Fibroblast of the aortic adventitia (primary cell): ENCODE measurements at regions not wholly inside any gene's neighbourhood (a gene's known extent, or its start where the extent isn't known, plus 50 kb on each side); places are given as distances from the start of the nearest gene placed in this dataset.

ENCODE experiments used
- DNase-seq: peaks from one replicate; pipeline ENCODE4 v3.0.0-alpha.2; 2010; ENCODE audit warnings: low read depth
- H3K4me3 ChIP-seq: 2 replicates; pipeline ENCODE4 v1.5.1; 2011; ENCODE audit warnings: low read depth, mild to moderate bottlenecking, control low read depth, low read length, moderate library complexity
- CTCF ChIP-seq: IDR thresholded peaks from 2 replicates; pipeline ENCODE4 v1.5.1; 2011; ENCODE audit warnings: mild to moderate bottlenecking, low read length, control low read depth, inconsistent platforms; ENCODE audit not compliant: insufficient read depth

- no peak for DNase-seq
- H3K4me3 ChIP-seq, result no peak overlapping the region
- TF ChIP-seq CTCF, result no peak
Observed at GRCh38 chr15:62841269-62841628, 201.3 kb upstream of the TPM1 start.

- DNase-seq, result no peak
- H3K4me3 ChIP-seq, result no peak overlapping the region
- TF ChIP-seq CTCF, result no peak
Observed at GRCh38 chr15:62841891-62842559, 200.5 kb upstream of the TPM1 start.

- no peak overlapping the region for H3K4me3 ChIP-seq
- DNase-seq, result no peak
- no peak for TF ChIP-seq CTCF
Observed at GRCh38 chr15:62843311-62843710, 199.2 kb upstream of the TPM1 start.

GRCh38 chr15:62844564-62845240 lies 197.8 kb upstream of the TPM1 start:
- DNase-seq, result no peak
- H3K4me3 ChIP-seq, result no peak overlapping the region
- TF ChIP-seq CTCF, result no peak

- H3K4me3 ChIP-seq, result no peak overlapping the region
- no peak for TF ChIP-seq CTCF
- peak; percentile 16 for DNase-seq
Observed at GRCh38 chr15:62845241-62846126, 197.1 kb upstream of the TPM1 start.

- TF ChIP-seq CTCF, result no peak
- no peak for DNase-seq
- H3K4me3 ChIP-seq, result no peak overlapping the region
Observed at GRCh38 chr15:62846131-62846804, 196.3 kb upstream of the TPM1 start.
